Activated CD4-positive, CD25-positive, alpha-beta regulatory T cell treated with anti-CD3 and anti-CD28 coated beads, Interleukin-2, amount 50 U/mL, for 24 hours (primary cell): ENCODE measurements at regions not wholly inside any gene's neighbourhood (a gene's known extent, or its start where the extent isn't known, plus 50 kb on each side); places are given as distances from the start of the nearest gene placed in this dataset.

Experiments used
- ATAC-seq, 2 donors: fragments of 150-1000 bp; cut with Tn5 transposase; one replicate each; pipeline ENCODE4 v1.10.0; 2021; ENCODE audit warnings: mild to moderate bottlenecking in 1 of 2, moderate library complexity in 1 of 2

GRCh38 chr11:88231894-88232482 is 56.7 kb upstream of the RAB38 start:
- peak; percentile 56 to 66 for ATAC-seq

- no peak for ATAC-seq
Observed at GRCh38 chr11:88229303-88229702, 54.1 kb upstream of the RAB38 start.
